ENCODE measurements at regions not wholly inside any gene's neighbourhood (a gene's known extent, or its start where the extent isn't known, plus 50 kb on each side); places are given as distances from the start of the nearest gene placed in this dataset.
"Not testable (repeated sequence)": the region's sequence is repeated elsewhere in the genome, so short reads cannot be mapped to it uniquely, and the experiment has no call there.

DNA sequence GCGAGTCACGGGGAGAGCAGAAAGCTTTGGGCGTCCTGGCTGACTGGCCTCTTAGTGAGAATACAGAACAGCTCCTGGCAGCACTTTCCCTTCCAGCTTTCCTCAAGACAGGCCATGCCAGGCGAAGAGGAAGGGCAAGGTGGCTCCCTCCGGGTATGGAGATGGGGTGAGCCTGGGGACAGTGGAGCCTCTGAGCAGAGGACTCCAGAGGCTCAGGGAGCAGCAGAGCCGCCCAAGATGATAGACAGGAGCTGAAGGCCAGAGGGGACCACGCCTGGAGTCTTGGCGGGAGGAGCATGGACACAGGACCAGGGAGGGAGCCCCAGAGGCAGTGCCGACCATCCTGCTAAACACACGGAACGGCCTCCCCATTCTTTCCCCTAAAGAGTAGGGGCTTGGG lies 229.1 kb downstream of the TM9SF2 start:
- Histone ChIP-seq H3K27me3 (replicated peaks; ENCODE audit: control insufficient read depth, insufficient read depth, low read length) (no peaks in the 10 kb centered on the region), H3K9me3 (ENCODE audit: control insufficient read depth, low read length) (no peaks in the 10 kb centered on the region), H3K36me3 (ENCODE audit: control insufficient read depth, insufficient read depth, low read length, severe bottlenecking) (no peaks in the 10 kb centered on the region), H3K9ac (ENCODE audit: low read length) (no peak overlapping the region), H3K4me3 (ENCODE audit: low read length) (no peak overlapping the region), H3K4me1 (ENCODE audit: control insufficient read depth, insufficient read depth, low read length) (no peaks in the 10 kb centered on the region)
- DNase-seq (ENCODE audit: low read depth): no peak

DNA sequence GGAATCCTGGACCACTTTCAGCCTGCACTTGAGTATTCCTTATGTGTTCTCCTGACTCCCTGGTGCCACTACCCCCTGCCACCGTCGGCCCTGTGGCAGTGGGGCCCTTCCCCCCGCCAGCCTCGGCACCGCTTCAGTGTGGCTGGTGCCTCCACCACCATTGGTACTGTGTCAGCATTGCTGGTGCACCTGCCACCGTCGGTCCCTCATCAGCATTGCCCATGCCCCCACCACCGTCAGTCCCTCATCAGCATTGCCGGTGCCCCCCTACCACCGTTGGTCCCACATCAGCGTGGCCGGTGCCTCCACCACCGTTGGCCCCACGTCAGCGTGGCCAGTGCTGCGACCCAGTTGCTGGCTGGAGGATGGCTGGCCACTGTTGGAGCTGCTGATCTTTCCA lies 228.5 kb downstream of the TM9SF2 start:
- no peaks in the 10 kb centered on the region for H3K27me3 ChIP-seq (replicated peaks; ENCODE audit: control insufficient read depth, insufficient read depth, low read length)
- no peak overlapping the region for H3K9ac ChIP-seq (ENCODE audit: low read length)
- H3K9me3 ChIP-seq (ENCODE audit: control insufficient read depth, low read length): no peaks in the 10 kb centered on the region
- H3K36me3 ChIP-seq (ENCODE audit: control insufficient read depth, insufficient read depth, low read length, severe bottlenecking): no peaks in the 10 kb centered on the region
- no peaks in the 10 kb centered on the region for H3K4me1 ChIP-seq (ENCODE audit: control insufficient read depth, insufficient read depth, low read length)
- no peak overlapping the region for H3K4me3 ChIP-seq (ENCODE audit: low read length)
- DNase-seq (ENCODE audit: low read depth): no peak

DNA sequence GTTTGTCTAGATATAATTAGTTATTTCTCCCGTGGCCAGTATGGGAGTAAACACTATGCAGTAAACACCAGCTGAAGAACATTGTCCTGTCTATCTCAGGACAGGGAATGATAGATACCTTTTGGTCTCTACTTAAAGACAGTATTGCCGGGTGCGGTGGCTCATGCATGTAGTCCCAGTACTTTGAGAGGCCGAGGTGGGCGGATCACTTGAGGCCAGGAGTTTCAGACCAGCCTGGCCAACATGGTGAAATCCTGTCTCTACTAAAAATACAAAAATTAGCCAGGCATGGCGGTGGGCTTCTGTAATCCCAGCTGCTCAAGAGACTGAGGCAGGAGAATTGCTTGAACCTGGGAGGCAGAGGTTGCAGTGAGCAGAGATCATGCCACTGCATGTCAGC lies 226.4 kb downstream of the TM9SF2 start:
- DNase-seq (ENCODE audit: low read depth); H3K9ac ChIP-seq (ENCODE audit: low read length); H3K36me3 ChIP-seq (ENCODE audit: control insufficient read depth, insufficient read depth, low read length, severe bottlenecking); H3K9me3 ChIP-seq (ENCODE audit: control insufficient read depth, low read length); H3K4me1 ChIP-seq (ENCODE audit: control insufficient read depth, insufficient read depth, low read length); H3K27me3 ChIP-seq (replicated peaks; ENCODE audit: control insufficient read depth, insufficient read depth, low read length); H3K4me3 ChIP-seq (ENCODE audit: low read length): not testable (repeated sequence)

DNA sequence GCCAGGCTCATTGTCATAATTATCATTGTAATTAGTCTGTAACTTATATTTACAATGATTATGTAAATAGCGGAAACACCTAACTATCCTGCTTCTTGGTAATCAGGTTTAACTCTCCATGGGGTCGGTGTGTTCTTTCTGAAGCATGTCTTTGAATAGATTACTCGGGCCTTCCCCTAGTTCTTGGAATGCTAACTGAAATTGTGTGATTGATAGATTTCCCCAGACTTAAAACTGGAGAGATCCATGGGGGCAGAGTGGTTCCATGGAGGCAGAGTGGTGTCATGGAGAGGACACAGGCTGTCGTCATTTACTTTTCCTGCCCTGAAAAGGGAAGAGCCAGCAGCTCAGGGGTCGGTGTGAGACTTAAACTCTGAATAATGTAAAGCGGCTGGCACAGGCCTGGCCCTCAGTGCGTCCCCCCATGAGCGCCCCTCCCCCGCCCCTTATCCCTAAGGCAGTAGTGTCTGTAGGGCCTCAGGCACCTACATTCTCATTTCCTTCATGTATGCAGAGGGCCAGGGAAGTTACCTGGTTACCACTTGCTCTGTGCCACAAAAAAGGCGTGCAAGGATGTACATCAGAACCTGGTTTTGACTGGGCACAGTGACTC lies 225.1 kb downstream of the TM9SF2 start:
- Histone ChIP-seq H3K4me1 (ENCODE audit: control insufficient read depth, insufficient read depth, low read length) (no peaks in the 10 kb centered on the region), H3K9me3 (ENCODE audit: control insufficient read depth, low read length) (no peaks in the 10 kb centered on the region), H3K4me3 (ENCODE audit: low read length) (no peak overlapping the region), H3K9ac (ENCODE audit: low read length) (no peak overlapping the region), H3K27me3 (replicated peaks; ENCODE audit: control insufficient read depth, insufficient read depth, low read length) (no peaks in the 10 kb centered on the region), H3K36me3 (ENCODE audit: control insufficient read depth, insufficient read depth, low read length, severe bottlenecking) (no peaks in the 10 kb centered on the region)
- DNase-seq (ENCODE audit: low read depth): no peak

DNA sequence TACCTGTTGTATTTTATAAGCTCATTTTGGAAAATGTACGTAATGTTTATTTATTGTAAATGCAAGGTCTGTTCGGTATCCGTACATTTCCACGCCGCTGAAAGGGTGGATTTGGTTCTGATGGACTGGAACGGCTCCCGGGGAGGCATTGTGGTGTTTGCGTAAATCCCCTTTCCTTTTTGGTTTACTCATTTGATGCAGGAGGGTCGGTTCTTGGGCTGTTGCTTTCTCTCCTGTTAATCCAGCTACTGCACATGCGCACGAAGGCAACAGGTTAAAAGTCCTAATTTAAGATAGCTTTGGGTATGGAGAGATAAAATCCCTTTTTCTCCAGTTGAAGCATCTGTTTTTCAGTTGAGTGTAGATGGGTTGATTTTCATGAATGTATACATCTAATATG lies 224.4 kb downstream of the TM9SF2 start:
- DNase-seq (ENCODE audit: low read depth): no peak
- Histone ChIP-seq H3K27me3 (replicated peaks; ENCODE audit: control insufficient read depth, insufficient read depth, low read length) (no peaks in the 10 kb centered on the region), H3K9me3 (ENCODE audit: control insufficient read depth, low read length) (no peaks in the 10 kb centered on the region), H3K4me3 (ENCODE audit: low read length) (no peak overlapping the region), H3K4me1 (ENCODE audit: control insufficient read depth, insufficient read depth, low read length) (no peaks in the 10 kb centered on the region), H3K36me3 (ENCODE audit: control insufficient read depth, insufficient read depth, low read length, severe bottlenecking) (no peaks in the 10 kb centered on the region), H3K9ac (ENCODE audit: low read length) (no peak overlapping the region)

DNA sequence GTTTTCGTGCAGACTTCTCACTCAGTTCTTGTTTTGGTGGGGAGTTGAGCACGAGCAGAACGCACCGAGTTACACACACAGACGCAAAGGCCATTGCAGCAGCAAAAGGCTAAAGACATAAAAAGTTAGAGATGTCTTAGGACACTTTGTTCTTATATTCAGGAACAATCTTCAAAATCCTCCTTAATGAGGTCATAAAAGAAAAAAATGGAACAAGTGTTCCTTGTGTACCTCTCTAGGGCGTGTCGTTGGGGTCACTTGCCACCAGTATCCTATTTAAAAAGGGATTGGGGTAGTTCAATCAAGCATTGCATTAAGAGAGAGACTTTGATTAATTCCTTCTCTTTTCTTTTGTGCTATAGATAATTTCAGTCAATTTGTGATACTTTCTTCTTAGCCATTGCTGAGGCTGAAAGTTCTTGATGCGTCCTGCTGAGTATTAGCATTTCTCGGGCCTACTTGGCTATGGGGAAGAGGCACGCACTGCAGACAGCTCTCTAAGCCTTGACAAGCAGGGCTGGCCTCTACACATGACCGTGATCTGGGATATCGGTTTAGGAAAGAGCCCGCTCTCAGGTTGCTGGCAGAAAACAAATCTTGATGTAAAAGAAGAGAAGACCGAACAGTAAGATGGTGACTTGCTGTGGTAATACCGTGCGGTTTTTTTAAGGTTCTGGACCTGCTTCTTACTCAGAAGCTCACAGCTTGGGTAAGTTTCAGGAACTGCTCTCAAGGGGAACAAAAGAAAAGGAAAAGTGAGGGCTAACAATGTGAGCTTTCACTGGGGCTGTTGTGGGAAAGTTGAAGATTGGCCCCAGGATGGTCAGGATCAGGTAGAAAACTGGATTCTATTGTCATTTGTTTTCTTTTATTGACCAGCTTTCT lies 223.6 kb downstream of the TM9SF2 start:
- Histone ChIP-seq H3K36me3 (ENCODE audit: control insufficient read depth, insufficient read depth, low read length, severe bottlenecking) (no peaks in the 10 kb centered on the region), H3K9ac (ENCODE audit: low read length) (no peak overlapping the region), H3K9me3 (ENCODE audit: control insufficient read depth, low read length) (no peaks in the 10 kb centered on the region), H3K27me3 (replicated peaks; ENCODE audit: control insufficient read depth, insufficient read depth, low read length) (no peaks in the 10 kb centered on the region), H3K4me3 (ENCODE audit: low read length) (no peak overlapping the region), H3K4me1 (ENCODE audit: control insufficient read depth, insufficient read depth, low read length) (no peaks in the 10 kb centered on the region)
- no peak for DNase-seq (ENCODE audit: low read depth)

DNA sequence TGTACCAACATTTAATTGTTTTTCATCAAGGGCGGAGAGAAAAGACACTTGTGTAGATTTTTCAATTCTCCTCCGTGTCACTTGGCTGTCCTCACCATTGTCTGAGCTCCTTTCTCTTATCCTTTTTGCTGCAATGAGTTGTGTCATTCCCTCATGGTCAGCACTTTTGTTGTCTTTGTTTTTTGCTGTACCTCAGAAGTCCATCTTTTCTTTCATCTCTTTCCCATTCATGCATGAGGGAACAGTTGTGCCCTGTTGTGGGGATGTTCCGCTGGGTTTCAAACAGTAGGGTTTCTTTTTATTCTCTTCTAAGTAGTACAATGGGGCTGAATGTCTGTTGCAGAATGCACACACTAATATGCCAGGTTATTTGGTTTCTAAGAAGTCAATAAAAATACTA lies 222.6 kb downstream of the TM9SF2 start:
- no peaks in the 10 kb centered on the region for H3K27me3 ChIP-seq (replicated peaks; ENCODE audit: control insufficient read depth, insufficient read depth, low read length)
- no peak overlapping the region for H3K9ac ChIP-seq (ENCODE audit: low read length)
- H3K4me1 ChIP-seq (ENCODE audit: control insufficient read depth, insufficient read depth, low read length): no peaks in the 10 kb centered on the region
- H3K9me3 ChIP-seq (ENCODE audit: control insufficient read depth, low read length): no peaks in the 10 kb centered on the region
- DNase-seq (ENCODE audit: low read depth): no peak
- H3K36me3 ChIP-seq (ENCODE audit: control insufficient read depth, insufficient read depth, low read length, severe bottlenecking): no peaks in the 10 kb centered on the region
- no peak overlapping the region for H3K4me3 ChIP-seq (ENCODE audit: low read length)

DNA sequence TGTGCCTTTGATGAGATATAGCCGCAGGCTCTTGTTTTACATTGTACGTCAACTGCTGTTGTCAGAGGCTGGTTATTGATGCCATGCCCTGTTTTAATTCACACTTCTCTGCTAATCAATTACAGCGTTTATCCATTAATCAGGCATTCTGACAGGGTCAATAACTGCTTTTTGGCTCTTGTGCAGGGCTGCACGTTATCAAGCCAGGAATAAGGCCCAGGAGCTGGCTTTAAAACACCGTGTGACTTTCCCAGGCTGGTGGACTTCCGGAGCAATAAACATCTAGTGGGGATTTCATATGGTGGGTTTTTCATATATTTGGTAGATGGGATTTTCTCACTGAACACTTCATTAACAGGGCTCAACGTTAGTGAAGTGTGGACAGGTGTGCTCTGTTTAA lies 221.7 kb downstream of the TM9SF2 start:
- no peak overlapping the region for H3K9ac ChIP-seq (ENCODE audit: low read length)
- H3K4me1 ChIP-seq (ENCODE audit: control insufficient read depth, insufficient read depth, low read length): no peaks in the 10 kb centered on the region
- no peak for DNase-seq (ENCODE audit: low read depth)
- H3K9me3 ChIP-seq (ENCODE audit: control insufficient read depth, low read length): no peaks in the 10 kb centered on the region
- H3K4me3 ChIP-seq (ENCODE audit: low read length): no peak overlapping the region
- H3K36me3 ChIP-seq (ENCODE audit: control insufficient read depth, insufficient read depth, low read length, severe bottlenecking): no peaks in the 10 kb centered on the region
- no peaks in the 10 kb centered on the region for H3K27me3 ChIP-seq (replicated peaks; ENCODE audit: control insufficient read depth, insufficient read depth, low read length)

DNA sequence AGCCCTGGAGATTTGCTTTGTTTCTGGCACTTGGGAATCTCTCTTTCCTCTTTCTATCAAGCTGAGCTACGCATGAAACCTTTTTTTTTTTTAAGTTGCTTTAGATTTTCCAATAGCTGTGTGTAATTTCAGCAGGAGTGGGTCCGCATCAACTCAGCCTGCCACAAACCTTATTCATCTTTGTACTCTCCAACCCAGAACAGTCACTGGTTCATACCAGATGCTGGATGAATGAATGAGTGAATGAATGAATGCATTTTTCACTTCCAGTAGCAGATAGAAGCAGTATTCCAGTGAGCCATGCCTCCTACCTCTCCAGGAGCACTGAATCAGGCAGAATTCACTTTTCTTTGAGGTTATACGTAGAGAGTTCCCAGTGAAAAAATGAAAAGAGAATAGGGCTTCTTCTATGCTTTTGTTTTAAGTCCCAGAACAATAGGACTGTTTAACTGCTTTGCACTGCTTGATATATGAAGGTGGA lies 221.1 kb downstream of the TM9SF2 start:
- no peak for DNase-seq (ENCODE audit: low read depth)
- H3K9ac ChIP-seq (ENCODE audit: low read length): no peak overlapping the region
- no peaks in the 10 kb centered on the region for H3K4me1 ChIP-seq (ENCODE audit: control insufficient read depth, insufficient read depth, low read length)
- no peaks in the 10 kb centered on the region for H3K27me3 ChIP-seq (replicated peaks; ENCODE audit: control insufficient read depth, insufficient read depth, low read length)
- no peak overlapping the region for H3K4me3 ChIP-seq (ENCODE audit: low read length)
- no peaks in the 10 kb centered on the region for H3K9me3 ChIP-seq (ENCODE audit: control insufficient read depth, low read length)
- H3K36me3 ChIP-seq (ENCODE audit: control insufficient read depth, insufficient read depth, low read length, severe bottlenecking): no peaks in the 10 kb centered on the region

DNA sequence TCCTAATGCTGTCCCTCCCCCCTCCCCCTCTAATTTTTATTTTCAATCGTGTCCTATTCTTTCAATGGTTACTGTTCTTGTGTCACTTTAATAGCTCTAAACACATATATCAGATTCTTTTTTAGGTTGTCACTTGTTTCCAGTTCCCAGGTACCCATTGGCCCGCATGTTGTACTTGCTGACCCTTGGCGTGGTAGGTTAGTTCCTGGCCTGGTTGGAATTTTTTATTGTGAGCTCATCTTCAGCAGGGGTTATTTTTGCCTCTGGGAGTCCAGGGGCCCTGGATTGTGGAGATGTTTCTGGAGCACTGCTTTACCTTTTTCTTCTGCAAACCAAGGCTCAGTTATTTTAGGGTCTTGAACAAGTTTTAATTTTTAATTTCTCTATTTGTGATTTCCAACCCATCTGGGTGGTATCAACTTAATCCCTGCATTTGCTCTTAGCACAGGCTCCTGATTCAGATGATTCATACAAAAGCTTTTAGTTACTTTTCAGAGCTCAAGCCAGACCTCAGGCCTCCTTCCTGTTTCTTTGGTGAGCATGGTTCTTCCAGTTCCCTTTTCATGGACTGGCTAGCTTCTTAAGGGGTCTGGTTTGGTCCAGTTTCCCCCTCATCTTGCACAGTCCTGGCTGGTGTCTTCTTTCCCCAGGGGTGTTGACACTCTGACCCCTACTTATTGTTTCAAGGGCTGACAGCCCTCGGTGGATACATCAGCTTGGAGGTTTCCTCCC lies 220.5 kb downstream of the TM9SF2 start:
- Histone ChIP-seq H3K36me3 (ENCODE audit: control insufficient read depth, insufficient read depth, low read length, severe bottlenecking) (no peaks in the 10 kb centered on the region), H3K9ac (ENCODE audit: low read length) (no peak overlapping the region), H3K4me1 (ENCODE audit: control insufficient read depth, insufficient read depth, low read length) (no peaks in the 10 kb centered on the region), H3K4me3 (ENCODE audit: low read length) (no peak overlapping the region), H3K9me3 (ENCODE audit: control insufficient read depth, low read length) (no peaks in the 10 kb centered on the region), H3K27me3 (replicated peaks; ENCODE audit: control insufficient read depth, insufficient read depth, low read length) (no peaks in the 10 kb centered on the region)
- DNase-seq (ENCODE audit: low read depth): peak; percentile 2

DNA sequence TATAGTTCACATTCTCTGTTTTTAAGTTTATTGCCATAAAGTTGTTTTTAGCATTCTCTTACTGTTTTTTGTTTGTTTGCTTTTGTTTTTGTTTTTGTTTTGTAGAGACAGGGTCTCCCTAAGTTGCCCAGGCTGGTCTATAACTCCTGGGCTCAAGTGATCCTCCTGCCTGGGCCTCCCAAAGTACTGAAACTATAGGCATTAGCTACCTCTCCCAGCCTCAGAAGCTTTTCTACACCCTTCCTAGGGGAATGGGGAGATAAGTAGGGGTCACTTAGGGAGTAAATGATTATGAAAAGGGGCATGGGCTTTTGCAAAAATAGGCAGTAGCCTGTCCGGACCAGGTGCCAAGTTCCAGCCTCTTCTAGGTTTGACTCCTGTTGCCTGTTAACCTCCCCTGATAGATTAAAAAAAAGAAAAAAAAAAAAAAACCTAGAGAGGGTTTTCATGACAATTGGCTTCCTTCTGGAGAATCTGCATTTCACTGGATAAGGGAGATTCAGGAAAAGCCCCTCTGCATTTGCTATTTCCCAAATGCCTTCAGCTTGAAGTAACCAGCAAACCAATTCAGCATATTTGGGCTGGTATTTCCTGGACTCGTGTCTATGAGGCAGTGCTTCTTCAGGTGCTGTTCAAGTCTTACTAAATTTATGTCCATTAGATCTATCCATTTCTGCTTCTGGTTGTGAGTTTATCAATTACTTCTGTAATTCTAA lies 216.8 kb downstream of the TM9SF2 start:
- H3K4me3 ChIP-seq (ENCODE audit: low read length): no peak overlapping the region
- H3K9me3 ChIP-seq (ENCODE audit: control insufficient read depth, low read length): no peaks in the 10 kb centered on the region
- no peak for DNase-seq (ENCODE audit: low read depth)
- no peak overlapping the region for H3K9ac ChIP-seq (ENCODE audit: low read length)
- H3K4me1 ChIP-seq (ENCODE audit: control insufficient read depth, insufficient read depth, low read length): no peaks in the 10 kb centered on the region
- no peaks in the 10 kb centered on the region for H3K36me3 ChIP-seq (ENCODE audit: control insufficient read depth, insufficient read depth, low read length, severe bottlenecking)
- H3K27me3 ChIP-seq (replicated peaks; ENCODE audit: control insufficient read depth, insufficient read depth, low read length): no peaks in the 10 kb centered on the region

Data from adipocyte (in vitro differentiated cells).